GM18909 (cell line): ENCODE measurements at regions not wholly inside any gene's neighbourhood (a gene's known extent, or its start where the extent isn't known, plus 50 kb on each side); places are given as distances from the start of the nearest gene placed in this dataset.

Source experiments
- ATAC-seq: cut with Tn5 transposase; IDR thresholded peaks from one replicate; pipeline ENCODE4 v1.9.1; 2021; ENCODE audit warnings: mild to moderate bottlenecking; ENCODE audit not compliant: unreplicated experiment, poor library complexity

DNA sequence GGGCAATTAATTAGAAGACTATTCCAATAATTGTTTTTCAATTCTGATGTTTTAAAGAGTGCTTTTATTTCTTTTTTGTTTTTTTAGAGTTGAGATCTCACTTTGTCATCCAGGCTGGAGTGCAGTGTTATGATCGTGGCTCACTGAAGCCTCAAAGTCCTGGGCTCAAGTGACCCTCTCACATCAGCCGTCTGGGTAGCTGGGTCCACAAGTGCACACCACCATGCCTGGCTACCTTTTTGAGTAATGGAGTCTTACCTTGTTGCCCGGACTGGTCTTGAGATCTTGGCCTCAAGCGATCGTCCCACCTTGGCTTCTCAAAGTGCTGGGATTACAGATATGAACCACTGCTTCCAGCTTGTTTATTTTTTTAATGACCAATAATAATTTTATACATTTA lies 207.8 kb downstream of the NDFIP2 start:
- no peak for ATAC-seq

- ATAC-seq, result no peak
Observed at GRCh38 chr13:79686441-79686840, 205.5 kb downstream of the NDFIP2 start.

- no peak for ATAC-seq
Observed at GRCh38 chr13:79684371-79684770, 203.4 kb downstream of the NDFIP2 start.

- ATAC-seq, result no peak
Observed at GRCh38 chr13:79682164-79682563, 201.2 kb downstream of the NDFIP2 start.

- ATAC-seq, result no peak
Observed at GRCh38 chr13:79681069-79681468, 200.1 kb downstream of the NDFIP2 start.

GRCh38 chr13:79680485-79680884 lies 199.5 kb downstream of the NDFIP2 start:
- ATAC-seq, result no peak

- peak; percentile 80 for ATAC-seq
Observed at GRCh38 chr13:79679334-79679733, 198.4 kb downstream of the NDFIP2 start.

- no peak for ATAC-seq
Observed at GRCh38 chr13:79678100-79678499, 197.1 kb downstream of the NDFIP2 start.

GRCh38 chr13:79675931-79676660 lies 195.1 kb downstream of the NDFIP2 start:
- no peak for ATAC-seq

DNA sequence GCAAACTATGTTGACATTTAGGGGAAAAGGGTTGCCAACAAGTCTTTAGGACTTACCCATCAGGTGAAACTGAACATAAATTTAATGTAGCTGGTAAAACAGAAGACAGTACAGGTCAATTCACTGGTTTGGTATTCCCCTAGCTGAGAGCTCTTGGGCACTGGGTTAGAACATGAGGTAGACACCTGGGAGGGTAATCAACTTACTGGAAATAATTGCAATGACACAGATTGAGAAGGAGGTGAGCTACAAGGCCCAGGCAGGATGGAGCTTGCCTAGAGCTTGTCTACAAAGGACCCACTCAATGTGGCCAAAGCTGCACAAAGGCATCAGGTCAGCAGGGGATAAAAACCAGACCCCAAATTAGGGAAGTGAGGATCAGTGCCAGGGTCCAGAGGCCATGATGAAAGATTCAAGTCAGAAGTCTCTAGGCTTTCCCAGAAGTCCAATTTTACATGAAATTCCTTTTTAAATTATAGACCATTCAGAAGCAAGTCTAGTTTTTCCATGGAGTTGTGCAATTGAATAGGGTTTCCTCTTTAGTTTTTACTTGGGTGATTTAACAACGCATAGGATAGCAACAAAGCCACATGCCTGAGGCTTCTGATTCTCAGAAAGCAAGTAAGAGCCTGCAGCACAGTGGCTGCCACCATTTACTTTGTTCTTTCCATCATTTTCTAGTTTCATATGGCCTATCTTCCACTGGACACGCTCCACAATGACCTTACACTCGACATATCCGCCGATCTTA lies 194.0 kb downstream of the NDFIP2 start:
- no peak for ATAC-seq

- ATAC-seq, result no peak
Observed at GRCh38 chr13:79673993-79674377, 193.0 kb downstream of the NDFIP2 start.

DNA sequence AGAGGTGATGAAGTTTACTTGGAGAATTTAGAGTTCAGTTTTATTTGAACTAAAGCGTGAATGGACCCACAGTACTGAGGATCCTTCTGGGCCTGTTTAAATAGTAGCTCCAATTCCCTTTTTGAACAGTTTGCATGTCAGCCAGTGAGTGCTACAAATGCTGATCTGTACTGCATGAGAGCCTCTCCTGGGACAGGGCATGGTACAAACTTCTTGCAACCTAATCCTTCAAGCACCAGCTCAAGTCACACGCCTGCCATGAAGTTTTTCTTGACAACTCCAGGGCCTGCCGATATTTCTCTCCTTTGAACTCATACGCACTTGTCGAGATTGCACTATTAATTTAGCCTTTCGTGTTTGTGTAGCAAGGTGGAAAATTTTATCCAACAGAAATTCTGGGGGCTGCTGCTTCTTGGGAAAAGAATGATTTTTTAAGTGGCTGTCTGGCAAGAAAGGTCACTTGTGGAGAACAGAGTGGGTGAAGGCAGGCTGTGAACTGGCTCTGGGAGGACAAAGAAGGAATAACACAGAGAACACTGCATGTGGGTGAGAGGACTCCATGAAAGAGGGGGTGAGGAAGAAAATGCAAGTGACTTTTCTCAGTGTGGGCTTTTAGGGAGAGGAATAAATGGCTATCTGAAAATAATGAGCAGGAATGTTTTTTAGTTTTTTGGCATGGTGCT lies 192.5 kb downstream of the NDFIP2 start:
- ATAC-seq, result no peak

DNA sequence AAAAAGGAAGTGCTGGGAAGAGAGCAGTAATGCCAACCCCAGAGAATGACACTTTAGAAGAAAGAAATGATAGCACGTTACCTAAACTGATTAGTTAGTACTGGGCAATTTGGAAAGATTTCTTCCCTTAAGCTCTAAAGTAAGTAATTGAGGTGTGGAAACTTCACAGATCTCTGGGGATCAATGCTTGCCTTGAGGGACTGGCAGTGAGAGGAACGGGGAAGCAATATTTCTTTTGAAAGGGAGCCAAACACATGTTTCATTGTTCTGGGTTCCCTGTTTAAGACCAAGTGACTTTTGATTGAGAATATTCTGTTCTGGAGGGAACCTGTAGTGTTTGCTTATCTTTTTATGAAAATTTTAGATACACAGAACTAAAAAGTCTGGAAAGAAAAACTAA lies 190.5 kb downstream of the NDFIP2 start:
- no peak for ATAC-seq

GRCh38 chr13:79668201-79668752 lies 187.3 kb downstream of the NDFIP2 start:
- no peak for ATAC-seq

GRCh38 chr13:79667771-79668170 lies 186.8 kb downstream of the NDFIP2 start:
- no peak for ATAC-seq

- no peak for ATAC-seq
Observed at GRCh38 chr13:79663977-79664636, 183.2 kb downstream of the NDFIP2 start.

- no peak for ATAC-seq
Observed at GRCh38 chr13:79663435-79663834, 182.5 kb downstream of the NDFIP2 start.

DNA sequence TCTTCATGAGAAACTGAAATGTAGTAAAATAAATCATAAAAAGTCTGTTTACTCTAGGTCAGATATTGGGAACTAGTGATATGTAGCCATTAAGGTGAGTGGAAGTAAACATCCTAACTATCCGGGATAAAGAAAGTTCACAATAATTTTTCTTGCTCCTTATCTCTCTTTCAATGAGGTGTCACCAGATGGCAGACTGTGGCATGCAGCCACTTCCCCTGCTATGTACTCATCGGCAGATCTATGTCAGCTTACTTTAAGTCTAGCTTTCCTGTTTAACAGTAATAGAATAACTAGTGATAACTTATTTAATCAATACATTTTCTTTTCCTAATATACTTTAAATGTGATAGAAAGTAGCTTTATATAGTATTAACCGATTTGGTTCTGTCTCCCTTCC lies 181.9 kb downstream of the NDFIP2 start:
- no peak for ATAC-seq

DNA sequence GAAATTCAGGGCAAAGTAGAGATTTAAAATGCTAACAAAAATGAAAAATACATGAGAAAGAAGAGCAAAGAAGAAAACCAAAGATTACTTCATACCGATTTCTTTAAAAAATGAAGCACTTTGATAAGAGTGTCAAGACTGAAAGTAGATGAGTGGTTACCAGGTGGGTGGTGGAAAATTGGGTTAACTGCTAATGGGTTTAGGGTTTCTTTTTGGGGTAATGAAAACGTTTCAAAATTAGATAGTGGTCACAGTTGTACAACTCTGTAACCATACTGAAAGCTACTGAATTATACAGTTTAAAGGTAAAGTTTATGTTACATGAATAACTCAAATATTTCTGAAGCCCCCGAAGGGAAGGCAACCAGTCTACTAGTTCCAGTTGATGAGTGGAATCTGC lies 179.4 kb downstream of the NDFIP2 start:
- peak; percentile 64 for ATAC-seq

- no peak for ATAC-seq
Observed at GRCh38 chr13:79659121-79659521, 178.2 kb downstream of the NDFIP2 start.
